Caco-2 (cell line): ENCODE measurements at regions not wholly inside any gene's neighbourhood (a gene's known extent, or its start where the extent isn't known, plus 50 kb on each side); places are given as distances from the start of the nearest gene placed in this dataset.

ENCODE experiments used
- BruUV-seq: library from RNA; stranded (reverse); fragments of 400-500 nt; replicated peaks from 2 replicates; lab custom pipeline; 2021; lab: Mats Ljungman, UMichigan
- CTCF ChIA-PET: fragments of 300-600 bp; sonication (Branson Sonifier 250); formaldehyde crosslinking; loops from one replicate; lab custom pipeline; 2022; ENCODE audit warnings: antibody characterized with exemption; lab: Charles Lee
- POLR2A ChIA-PET: fragments of 300-600 bp; sonication (Branson Sonifier 250); formaldehyde crosslinking; loops from one replicate; lab custom pipeline; 2022; ENCODE audit warnings: antibody characterized with exemption; lab: Charles Lee
- DNase-seq, 2 experiments: peaks; one replicate each; pipeline versions ENCODE4 v3.0.0 to v3.0.0-alpha.2; 2020 to 2022
- H3K27me3 ChIP-seq: replicated peaks from 2 replicates; pipeline ENCODE4 v1.6.0; 2011; ENCODE audit warnings: low read length; ENCODE audit not compliant: control insufficient read depth, insufficient read depth
- H3K36me3 ChIP-seq: 2 replicates; pipeline ENCODE4 v1.5.1; 2011; ENCODE audit warnings: low read length; ENCODE audit not compliant: control insufficient read depth, insufficient read depth
- H3K4me1 ChIP-seq: fragments of 250-450 bp; sonication (Bioruptor Pico); 2 replicates; pipeline ENCODE4 v1.5.1; 2020; ENCODE audit warnings: mild to moderate bottlenecking
- H3K4me3 ChIP-seq: 2 replicates; pipeline ENCODE4 v1.5.1; 2011; ENCODE audit warnings: low read depth, mild to moderate bottlenecking, control low read depth, low read length
- H3K9me3 ChIP-seq: fragments of 250-450 bp; sonication (Bioruptor Pico); 2 replicates; pipeline ENCODE4 v1.5.1; 2020; ENCODE audit warnings: mild to moderate bottlenecking, moderate library complexity
- H3K27ac Mint-ChIP-seq: one replicate; pipeline ENCODE4 v1.8.0; 2022; ENCODE audit warnings: mixed read lengths; ENCODE audit not compliant: unreplicated experiment
- H3K27me3 Mint-ChIP-seq: one replicate; pipeline ENCODE4 v1.8.0; 2022; ENCODE audit warnings: mixed read lengths; ENCODE audit not compliant: insufficient read depth, unreplicated experiment
- H3K36me3 Mint-ChIP-seq: one replicate; pipeline ENCODE4 v1.8.0; 2022; ENCODE audit warnings: mild to moderate bottlenecking, mixed read lengths; ENCODE audit not compliant: insufficient read depth, unreplicated experiment
- H3K4me1 Mint-ChIP-seq: one replicate; pipeline ENCODE4 v1.8.0; 2022; ENCODE audit warnings: low read depth, mixed read lengths; ENCODE audit not compliant: unreplicated experiment
- H3K4me3 Mint-ChIP-seq: one replicate; pipeline ENCODE4 v1.8.0; 2022; ENCODE audit warnings: mild to moderate bottlenecking, moderate library complexity, mixed read lengths; ENCODE audit not compliant: unreplicated experiment
- H3K9me3 Mint-ChIP-seq: one replicate; pipeline ENCODE4 v1.8.0; 2022; ENCODE audit warnings: mixed read lengths; ENCODE audit not compliant: unreplicated experiment
- CTCF ChIP-seq, 2 experiments: fragments of 200-600 bp in 1 of 2; IDR thresholded peaks; 1 replicate in 1 of 2; 2 replicates in 1 of 2; pipeline versions ENCODE4 v1.5.1 to v1.8.0; 2011 to 2022; ENCODE audit warnings: antibody characterized with exemption in 1 of 2, control low read depth in 1 of 2, inconsistent platforms in 1 of 2, low read depth in 1 of 2, low read length in 1 of 2, mild to moderate bottlenecking in 1 of 2, moderate library complexity in 1 of 2; ENCODE audit not compliant: insufficient read depth in 1 of 2, severe bottlenecking in 1 of 2, unreplicated experiment in 1 of 2
- intact Hi-C: fragments of 100-400 bp; cut with micrococcal nuclease; formaldehyde crosslinking; loops from one replicate; pipeline ENCODE4 v1.10.0; 2022; ENCODE audit not compliant: unreplicated experiment

- no peak overlapping the region for H3K4me3 ChIP-seq
- no peaks in the 10 kb centered on the region for H3K9me3 ChIP-seq
- TF ChIP-seq CTCF (IDR thresholded peaks at IDR 0.05; ENCODE audit: insufficient read depth in 1 of 2, low read depth in 1 of 2, low read length in 1 of 2, severe bottlenecking in 1 of 2, unreplicated experiment in 1 of 2) = no peak
- no peaks in the 10 kb centered on the region for H3K36me3 Mint-ChIP-seq
- H3K27me3 Mint-ChIP-seq = peaks cover 19% of the 10 kb centered on the region
- ChIA-PET POLR2A (no interaction called here), CTCF (no interaction called here)
- H3K27me3 ChIP-seq = no peaks in the 10 kb centered on the region; the same call in none of the 2 replicates
- no TSS peak for BruUV-seq
- H3K4me1 ChIP-seq = no peaks in the 10 kb centered on the region
- DNase-seq = no peak
- H3K36me3 ChIP-seq = no peaks in the 10 kb centered on the region
- H3K27ac Mint-ChIP-seq = no peak overlapping the region
- no peak overlapping the region for H3K4me3 Mint-ChIP-seq
- H3K9me3 Mint-ChIP-seq = no peaks in the 10 kb centered on the region
- intact Hi-C loops = no loop called here
- no peaks in the 10 kb centered on the region for H3K4me1 Mint-ChIP-seq
Observed at GRCh38 chr17:36679815-36680467, 78.6 kb downstream of the MRM1 start.

GRCh38 chr17:36680701-36681202, 79.4 kb downstream of the MRM1 start:
- Histone ChIP-seq H3K27me3 (no peaks in the 10 kb centered on the region; the same call in none of the 2 replicates), H3K9me3 (no peaks in the 10 kb centered on the region), H3K36me3 (no peaks in the 10 kb centered on the region), H3K4me1 (no peaks in the 10 kb centered on the region), H3K4me3 (no peak overlapping the region)
- Mint-ChIP-seq H3K27ac (no peak overlapping the region), H3K4me3 (no peak overlapping the region), H3K36me3 (no peaks in the 10 kb centered on the region), H3K4me1 (no peaks in the 10 kb centered on the region), H3K27me3 (peaks cover 19% of the 10 kb centered on the region), H3K9me3 (no peaks in the 10 kb centered on the region)
- no peak for DNase-seq
- intact Hi-C loops = no loop called here
- TF ChIP-seq CTCF (IDR thresholded peaks at IDR 0.05; ENCODE audit: insufficient read depth in 1 of 2, low read depth in 1 of 2, low read length in 1 of 2, severe bottlenecking in 1 of 2, unreplicated experiment in 1 of 2) = no peak
- ChIA-PET CTCF (no interaction called here), POLR2A (no interaction called here)
- no TSS peak for BruUV-seq

- H3K9me3 ChIP-seq = no peaks in the 10 kb centered on the region
- TF ChIP-seq CTCF (IDR thresholded peaks at IDR 0.05; ENCODE audit: insufficient read depth in 1 of 2, low read depth in 1 of 2, low read length in 1 of 2, severe bottlenecking in 1 of 2, unreplicated experiment in 1 of 2) = no peak
- POLR2A ChIA-PET = no interaction called here
- BruUV-seq = no TSS peak
- no peaks in the 10 kb centered on the region for H3K9me3 Mint-ChIP-seq
- H3K27ac Mint-ChIP-seq = no peak overlapping the region
- H3K36me3 ChIP-seq = no peaks in the 10 kb centered on the region
- H3K36me3 Mint-ChIP-seq = no peaks in the 10 kb centered on the region
- DNase-seq = no peak
- no peaks in the 10 kb centered on the region for H3K4me1 ChIP-seq
- intact Hi-C loops = no loop called here
- peaks cover 23% of the 10 kb centered on the region for H3K27me3 Mint-ChIP-seq
- CTCF ChIA-PET = no interaction called here
- no peaks in the 10 kb centered on the region; the same call in none of the 2 replicates for H3K27me3 ChIP-seq
- no peak overlapping the region for H3K4me3 Mint-ChIP-seq
- no peaks in the 10 kb centered on the region for H3K4me1 Mint-ChIP-seq
- no peak overlapping the region for H3K4me3 ChIP-seq
Observed at GRCh38 chr17:36682773-36683172, 81.4 kb downstream of the MRM1 start.
